ENCODE measurements at regions not wholly inside any gene's neighbourhood (a gene's known extent, or its start where the extent isn't known, plus 50 kb on each side); places are given as distances from the start of the nearest gene placed in this dataset.
A peak's percentile ranks its signal among the peaks of the same experiment; 100 is the strongest.
"Not testable (repeated sequence)": the region's sequence is repeated elsewhere in the genome, so short reads cannot be mapped to it uniquely, and the experiment has no call there.

DNA sequence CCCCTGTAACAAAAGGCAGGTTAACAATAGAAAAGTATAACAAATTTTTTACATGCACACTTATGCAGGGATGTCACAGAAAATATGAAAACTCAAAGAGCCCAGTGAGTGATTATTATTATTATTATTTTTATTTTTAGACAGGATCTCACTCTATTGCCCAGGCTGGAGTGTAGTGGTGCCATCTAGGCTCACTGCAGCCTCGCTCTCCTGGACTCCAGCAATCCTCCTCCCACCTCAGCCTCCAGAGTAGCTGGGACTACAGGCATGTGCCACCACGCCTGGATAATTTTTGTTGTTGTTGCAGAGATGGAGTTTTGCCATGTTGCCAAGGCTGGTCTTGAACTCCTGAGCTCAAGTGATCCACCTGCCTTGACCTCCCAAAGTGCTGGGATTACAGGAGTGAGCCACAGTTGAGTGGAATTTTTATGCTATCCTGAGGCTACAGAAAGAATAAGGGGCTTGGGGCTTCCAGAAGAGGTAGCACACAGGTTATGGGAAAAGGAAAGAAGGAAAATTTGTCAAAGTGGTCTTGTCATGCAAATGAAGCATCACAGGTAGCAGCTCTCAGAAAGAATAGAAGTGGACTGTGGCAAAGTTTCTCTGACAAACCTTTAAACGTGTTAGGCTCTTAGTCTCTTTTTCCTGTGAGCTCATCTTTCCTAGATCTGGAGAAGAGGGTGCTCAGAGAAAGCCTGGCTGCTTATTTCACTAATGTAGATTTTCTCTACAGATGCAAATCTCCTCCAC lies 87.7 kb upstream of the LSM14A start:
- H3K4me3 ChIP-seq (ENCODE audit: low read length), result no peak overlapping the region
- DNase-seq (ENCODE audit: low read depth, low spot score), result no peak

- DNase-seq (ENCODE audit: low read depth, low spot score), result no peak
- H3K4me3 ChIP-seq (ENCODE audit: low read length), result no peak overlapping the region
Measured at GRCh38 chr19:34085336-34085735, 87.0 kb upstream of the LSM14A start.

DNA sequence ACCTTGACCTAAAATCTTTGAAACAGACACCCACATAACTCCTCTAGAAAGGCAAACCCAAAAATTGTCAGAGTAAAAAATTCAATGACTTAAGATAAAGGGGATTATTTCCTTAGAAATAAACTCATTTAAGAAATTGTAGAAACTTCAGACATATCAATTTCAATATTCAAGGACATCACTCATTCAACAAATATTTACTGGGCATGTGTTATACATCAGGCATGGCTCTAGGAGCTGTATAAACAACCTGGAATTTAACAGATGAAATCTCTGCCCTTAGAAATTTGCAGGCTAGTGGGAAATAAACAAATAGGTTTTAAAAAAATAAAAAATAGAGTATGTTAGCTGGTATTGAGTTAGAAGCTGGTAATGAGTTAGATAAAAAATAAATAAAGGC lies 84.0 kb upstream of the LSM14A start:
- no peak for DNase-seq (ENCODE audit: low read depth, low spot score)
- no peak overlapping the region for H3K4me3 ChIP-seq (ENCODE audit: low read length)

- DNase-seq (ENCODE audit: low read depth, low spot score), result no peak
- H3K4me3 ChIP-seq (ENCODE audit: low read length), result no peak overlapping the region
Measured at GRCh38 chr19:34089566-34089965, 82.7 kb upstream of the LSM14A start.

DNA sequence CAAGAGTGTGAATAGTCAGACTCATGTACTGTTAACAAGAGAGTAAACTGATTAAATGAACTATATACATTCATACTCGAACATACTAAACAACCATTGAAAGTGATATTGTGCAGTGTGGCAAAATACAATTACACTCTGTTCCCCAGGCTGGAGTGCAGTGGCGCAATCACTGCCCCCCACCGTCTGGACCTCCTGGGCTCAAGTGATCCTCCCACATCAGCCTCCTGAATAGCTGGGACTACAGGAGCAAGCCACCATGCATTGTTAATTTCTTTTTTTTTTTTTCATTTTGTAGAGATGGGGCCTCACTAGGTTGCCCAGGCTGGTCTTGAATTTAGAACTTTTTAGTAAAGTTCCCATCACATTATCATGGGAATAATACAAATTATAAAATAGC lies 77.3 kb upstream of the LSM14A start:
- H3K4me3 ChIP-seq (ENCODE audit: low read length), result no peak overlapping the region
- DNase-seq (ENCODE audit: low read depth, low spot score), result no peak

DNA sequence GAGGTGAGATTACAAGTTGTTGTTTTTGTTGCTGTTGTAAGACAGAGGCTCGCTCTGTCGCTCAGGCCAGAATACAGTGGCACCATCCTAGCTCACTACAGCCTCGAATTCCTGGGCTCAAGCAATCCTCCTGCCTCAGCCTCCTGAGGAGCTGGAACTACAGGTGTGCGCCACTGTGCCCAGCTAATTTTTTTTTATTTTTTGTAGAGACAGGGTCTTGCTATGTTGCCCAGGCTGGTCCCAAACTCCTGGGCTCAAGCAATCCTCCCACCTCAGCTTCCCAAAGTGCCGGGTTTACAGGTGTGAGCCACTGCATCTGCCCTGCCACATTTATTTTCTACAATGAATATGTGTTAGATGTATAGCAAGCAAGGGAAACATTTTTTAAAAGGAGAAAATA lies 76.9 kb upstream of the LSM14A start:
- DNase-seq (ENCODE audit: low read depth, low spot score), result not testable (repeated sequence)

GRCh38 chr19:34096020-34096915 lies 76.0 kb upstream of the LSM14A start:
- no peak overlapping the region for H3K4me3 ChIP-seq (ENCODE audit: low read length)
- DNase-seq (ENCODE audit: low read depth, low spot score), result peak; percentile 42

More for the DNA sequence above, 76.9 kb upstream of the LSM14A start:
- not testable (repeated sequence) for H3K4me3 ChIP-seq (ENCODE audit: low read length)

DNA sequence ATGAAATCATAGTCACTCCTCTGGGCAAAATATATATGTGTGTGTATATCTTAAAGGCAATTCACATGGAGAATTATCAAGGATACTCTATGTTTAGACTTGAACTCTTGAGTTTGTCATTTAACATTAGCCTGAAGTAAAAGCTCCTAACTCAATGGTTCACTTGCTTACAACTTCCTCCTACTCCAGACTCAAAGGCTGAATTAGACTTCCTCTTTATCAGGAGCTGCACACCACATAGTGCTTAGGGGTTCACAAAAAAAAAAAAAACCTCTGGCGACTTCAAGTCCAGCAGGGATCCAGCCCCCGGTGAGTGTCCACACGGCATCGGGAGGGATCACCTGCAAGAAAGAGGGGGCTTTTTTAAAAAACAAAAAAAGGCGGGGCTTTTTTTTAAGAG lies 68.2 kb upstream of the LSM14A start:
- DNase-seq (ENCODE audit: low read depth, low spot score), result no peak
- no peak overlapping the region for H3K4me3 ChIP-seq (ENCODE audit: low read length)

GRCh38 chr19:34104557-34104956 lies 67.7 kb upstream of the LSM14A start:
- DNase-seq (ENCODE audit: low read depth, low spot score), result no peak
- H3K4me3 ChIP-seq (ENCODE audit: low read length), result no peak overlapping the region

- H3K4me3 ChIP-seq (ENCODE audit: low read length), result no peak overlapping the region
- DNase-seq (ENCODE audit: low read depth, low spot score), result no peak
Measured at GRCh38 chr19:34109596-34109995, 62.7 kb upstream of the LSM14A start.

GRCh38 chr19:34118879-34119748 lies 53.2 kb upstream of the LSM14A start:
- peak; percentile 37 for DNase-seq (ENCODE audit: low read depth, low spot score)
- H3K4me3 ChIP-seq (ENCODE audit: low read length), result no peak overlapping the region

- no peak for DNase-seq (ENCODE audit: low read depth, low spot score)
- no peak overlapping the region for H3K4me3 ChIP-seq (ENCODE audit: low read length)
Measured at GRCh38 chr19:34120141-34120540, 52.2 kb upstream of the LSM14A start.

DNA sequence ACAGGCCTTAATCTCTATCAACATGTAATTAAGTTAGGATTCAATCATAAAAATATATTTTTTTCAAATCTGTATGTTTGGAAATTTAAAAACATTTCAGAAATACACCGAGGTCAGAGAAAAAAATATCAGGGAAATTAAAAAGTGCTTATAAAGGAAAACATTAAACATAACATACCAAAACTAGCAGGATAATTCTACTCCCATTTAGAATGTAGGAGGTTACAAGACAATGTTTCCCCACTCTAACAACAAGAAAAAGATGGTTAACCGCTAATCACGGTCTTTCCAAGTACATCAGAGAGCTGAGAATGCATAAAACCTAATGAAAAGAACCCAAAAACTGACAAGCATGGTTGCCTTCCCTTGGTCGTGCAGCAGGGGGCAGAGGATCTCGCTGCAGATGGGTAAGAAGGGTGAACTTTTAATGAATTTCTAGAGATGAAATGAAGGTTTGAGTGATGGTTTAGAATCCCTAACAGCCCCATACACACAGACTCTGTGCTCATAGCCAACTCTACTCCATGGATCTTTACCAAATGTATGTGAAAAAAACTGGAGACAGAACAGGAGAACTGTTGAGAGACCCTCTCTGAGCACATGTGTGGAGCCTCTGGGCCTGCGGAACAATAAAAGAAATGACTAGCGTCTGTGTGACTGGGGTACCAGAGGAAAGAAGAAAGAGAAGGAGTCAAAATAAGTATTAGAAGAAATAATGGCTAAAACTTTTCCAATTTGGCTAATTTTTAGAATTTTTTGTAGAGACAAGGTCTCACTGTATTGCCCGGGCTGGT lies 51.3 kb upstream of the LSM14A start:
- H3K4me3 ChIP-seq (ENCODE audit: low read length), result no peak overlapping the region
- DNase-seq (ENCODE audit: low read depth, low spot score), result peak; percentile 74
